HAP-1 (cell line): ENCODE measurements at regions not wholly inside any gene's neighbourhood (a gene's known extent, or its start where the extent isn't known, plus 50 kb on each side); places are given as distances from the start of the nearest gene placed in this dataset.

ENCODE experiments used
- DNase-seq, 2 experiments: peaks; one replicate each; pipeline ENCODE4 v3.0.0-alpha.2; 2016 to 2020; ENCODE audit warnings: low spot score in 2 of 2
- H3K27me3 ChIP-seq: fragments of 250-450 bp; sonication (Bioruptor Pico); 2 replicates; pipeline ENCODE4 v1.5.1; 2020; ENCODE audit warnings: low read depth, mild to moderate bottlenecking, moderate library complexity
- H3K36me3 ChIP-seq: fragments of 250-450 bp; sonication (Bioruptor Pico); replicated peaks from 2 replicates; pipeline ENCODE4 v1.5.1; 2020; ENCODE audit warnings: mild to moderate bottlenecking
- H3K4me1 ChIP-seq: fragments of 250-450 bp; sonication (Bioruptor Pico); 2 replicates; pipeline ENCODE4 v1.5.1; 2020; ENCODE audit warnings: mild to moderate bottlenecking
- H3K4me3 ChIP-seq: fragments of 250-450 bp; sonication (Bioruptor Pico); 2 replicates; pipeline ENCODE4 v1.5.1; 2020; ENCODE audit warnings: mild to moderate bottlenecking, moderate library complexity
- H3K9me3 ChIP-seq: fragments of 250-450 bp; sonication (Bioruptor Pico); 2 replicates; pipeline ENCODE4 v1.5.1; 2020; ENCODE audit warnings: mild to moderate bottlenecking, moderate library complexity
- in situ Hi-C: fragments of 300-500 bp; cut with MboI; formaldehyde crosslinking; loops from 3 replicates; pipeline ENCODE4 v1.14.3; 2020; ENCODE audit warnings: low sequenced_read_pairs, inconsistent platforms, mixed read lengths

DNA sequence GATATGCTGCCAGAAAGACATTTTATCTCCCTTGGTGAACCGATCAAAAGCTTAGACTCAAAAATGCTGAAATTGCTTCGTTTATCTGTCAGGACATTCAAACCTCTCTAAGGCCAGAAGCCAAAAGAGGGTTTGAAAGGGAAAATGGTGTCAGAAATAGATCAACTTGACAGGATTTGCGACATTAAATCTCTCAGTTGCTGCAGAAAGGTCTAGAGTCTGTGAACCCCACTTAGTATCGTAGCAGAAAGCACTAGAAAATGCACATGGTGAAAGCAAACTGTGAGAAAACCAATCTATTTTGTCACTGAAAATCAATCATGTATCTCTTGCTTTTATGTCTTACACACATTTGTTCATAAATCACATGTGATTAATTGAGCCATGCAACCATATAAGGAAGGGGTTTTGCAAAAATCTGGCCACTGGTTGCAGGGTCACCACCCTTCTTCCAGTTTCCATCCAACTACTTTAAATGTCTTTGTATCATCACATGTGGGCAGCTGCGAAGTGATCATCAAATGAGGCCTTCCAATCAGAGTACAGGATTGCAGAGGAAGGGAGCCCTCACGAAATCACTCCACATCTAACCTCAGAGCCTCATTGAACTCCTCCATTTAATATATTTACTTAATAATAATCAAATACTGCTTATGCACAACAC lies 347.2 kb upstream of the ANXA10 start:
- in situ Hi-C loops: no loop called here

DNA sequence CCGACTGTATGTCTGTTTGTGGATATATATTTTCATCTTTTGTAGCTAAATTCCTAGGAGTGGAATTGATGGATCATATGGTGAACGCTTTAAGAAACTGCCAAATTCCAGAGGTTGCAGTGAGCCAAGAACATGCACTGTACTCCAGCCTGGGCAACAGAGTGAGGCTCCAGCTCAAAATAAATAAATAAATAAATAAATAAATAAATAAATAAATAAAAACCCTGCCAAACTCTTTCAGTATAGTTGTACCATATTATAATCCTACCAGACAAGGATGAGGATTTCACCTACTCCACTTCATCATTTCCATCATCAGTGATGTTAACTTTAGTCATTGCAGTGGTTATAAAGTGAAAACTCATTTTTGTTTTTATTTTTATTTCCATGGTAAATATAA lies 325.1 kb upstream of the ANXA10 start:
- DNase-seq: no peak
- no peaks in the 10 kb centered on the region for H3K36me3 ChIP-seq
- H3K27me3 ChIP-seq: no peaks in the 10 kb centered on the region
- H3K9me3 ChIP-seq: no peaks in the 10 kb centered on the region
- in situ Hi-C loops: no loop called here
- no peaks in the 10 kb centered on the region for H3K4me1 ChIP-seq
- no peak overlapping the region for H3K4me3 ChIP-seq

More for the DNA sequence above, 347.2 kb upstream of the ANXA10 start:
- Histone ChIP-seq H3K36me3 (no peaks in the 10 kb centered on the region), H3K4me1 (no peaks in the 10 kb centered on the region), H3K4me3 (no peak overlapping the region), H3K9me3 (no peaks in the 10 kb centered on the region), H3K27me3 (no peaks in the 10 kb centered on the region)
- DNase-seq: no peak

- Histone ChIP-seq H3K27me3 (no peaks in the 10 kb centered on the region), H3K9me3 (no peaks in the 10 kb centered on the region), H3K4me3 (no peak overlapping the region), H3K4me1 (no peaks in the 10 kb centered on the region), H3K36me3 (no peaks in the 10 kb centered on the region)
- in situ Hi-C loops: no loop called here
- DNase-seq: no peak
Measured at GRCh38 chr4:167774646-167775045, 317.7 kb upstream of the ANXA10 start.

DNA sequence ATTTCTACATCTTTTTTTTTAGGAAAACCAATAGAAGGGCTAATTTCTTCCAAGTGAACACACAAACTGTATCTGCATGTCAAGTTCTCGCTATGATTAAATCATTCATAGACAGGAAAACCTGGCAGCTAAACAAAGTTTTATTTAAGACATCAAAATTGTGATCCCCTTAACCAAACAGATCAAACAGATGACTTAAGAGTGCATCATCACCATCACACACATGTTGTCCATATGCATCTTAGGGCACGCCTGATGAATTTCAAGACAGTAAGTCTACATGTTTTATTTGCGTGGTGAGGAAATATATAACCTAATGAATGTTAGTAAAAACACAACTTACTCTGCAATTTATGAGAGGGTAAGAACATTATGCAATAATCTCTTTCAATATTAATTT lies 317.0 kb upstream of the ANXA10 start:
- in situ Hi-C loops: no loop called here
- Histone ChIP-seq H3K36me3 (no peaks in the 10 kb centered on the region), H3K4me1 (no peaks in the 10 kb centered on the region), H3K4me3 (no peak overlapping the region), H3K27me3 (no peaks in the 10 kb centered on the region), H3K9me3 (no peaks in the 10 kb centered on the region)
- no peak for DNase-seq

- H3K4me1 ChIP-seq: no peaks in the 10 kb centered on the region
- H3K9me3 ChIP-seq: no peaks in the 10 kb centered on the region
- no peaks in the 10 kb centered on the region for H3K27me3 ChIP-seq
- H3K4me3 ChIP-seq: no peak overlapping the region
- H3K36me3 ChIP-seq: no peaks in the 10 kb centered on the region
- in situ Hi-C loops: no loop called here
- no peak for DNase-seq
Measured at GRCh38 chr4:167779280-167779679, 313.1 kb upstream of the ANXA10 start.

DNA sequence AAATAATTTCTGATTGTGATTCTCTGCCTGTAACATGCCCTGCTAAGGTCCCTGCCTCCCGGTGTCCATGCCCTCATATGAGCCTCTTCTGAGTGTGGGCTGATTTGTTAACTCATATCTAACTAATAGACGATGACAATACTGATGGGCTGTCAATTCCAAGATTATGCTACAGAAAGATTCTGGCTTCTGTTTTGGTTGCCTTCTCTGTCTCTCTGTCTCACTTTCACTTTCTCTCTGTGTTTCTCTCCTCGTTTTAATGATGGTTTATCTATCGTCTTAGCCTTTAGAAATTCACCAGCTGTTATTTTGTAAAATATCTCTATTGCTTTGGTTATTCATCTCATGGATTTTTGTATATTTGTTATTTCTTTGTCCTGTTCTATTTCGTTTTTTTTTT lies 312.5 kb upstream of the ANXA10 start:
- Histone ChIP-seq H3K4me3 (no peak overlapping the region), H3K27me3 (no peaks in the 10 kb centered on the region), H3K9me3 (no peaks in the 10 kb centered on the region), H3K36me3 (no peaks in the 10 kb centered on the region), H3K4me1 (no peaks in the 10 kb centered on the region)
- in situ Hi-C loops: no loop called here
- DNase-seq: no peak

GRCh38 chr4:167784826-167785225 lies 307.5 kb upstream of the ANXA10 start:
- in situ Hi-C loops: no loop called here
- Histone ChIP-seq H3K27me3 (no peaks in the 10 kb centered on the region), H3K9me3 (no peaks in the 10 kb centered on the region), H3K4me1 (no peaks in the 10 kb centered on the region; the same call in 1 of the 2 replicates), H3K4me3 (no peak overlapping the region), H3K36me3 (no peaks in the 10 kb centered on the region)
- DNase-seq: no peak

DNA sequence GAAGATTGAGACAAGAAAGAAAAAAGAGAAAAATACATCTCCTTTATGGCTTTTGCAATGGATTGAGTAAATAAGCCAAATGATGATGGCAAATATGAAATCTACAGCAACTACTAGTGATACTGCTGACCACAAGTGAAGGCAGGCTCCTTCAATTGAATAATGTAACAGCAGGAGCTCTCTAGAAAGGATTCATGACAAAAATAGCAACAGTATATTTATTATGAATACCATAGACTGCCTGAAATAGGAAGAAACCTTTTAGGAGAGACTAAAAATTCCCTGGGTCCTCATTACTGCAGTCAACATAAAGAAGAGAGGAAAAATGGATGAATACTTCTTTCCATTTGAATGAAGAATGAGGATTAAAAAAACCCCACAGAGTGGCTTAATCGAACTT lies 306.8 kb upstream of the ANXA10 start:
- DNase-seq: peak in 1 of 2 experiments; percentile 4
- H3K4me1 ChIP-seq: no peaks in the 10 kb centered on the region; the same call in 1 of the 2 replicates
- in situ Hi-C loops: no loop called here

GRCh38 chr4:167786504-167786903 lies 305.8 kb upstream of the ANXA10 start:
- Histone ChIP-seq H3K4me1 (no peaks in the 10 kb centered on the region; the same call in 1 of the 2 replicates), H3K27me3 (no peaks in the 10 kb centered on the region), H3K36me3 (no peaks in the 10 kb centered on the region), H3K4me3 (no peak overlapping the region), H3K9me3 (no peaks in the 10 kb centered on the region)
- no peak for DNase-seq
- in situ Hi-C loops: no loop called here

More for the DNA sequence above, 306.8 kb upstream of the ANXA10 start:
- Histone ChIP-seq H3K27me3 (no peaks in the 10 kb centered on the region), H3K36me3 (no peaks in the 10 kb centered on the region), H3K4me3 (no peak overlapping the region), H3K9me3 (no peaks in the 10 kb centered on the region)

- in situ Hi-C loops: no loop called here
- H3K27me3 ChIP-seq: no peaks in the 10 kb centered on the region
- H3K4me3 ChIP-seq: no peak overlapping the region
- DNase-seq: no peak
- no peaks in the 10 kb centered on the region for H3K9me3 ChIP-seq
- H3K4me1 ChIP-seq: no peaks in the 10 kb centered on the region; the same call in 1 of the 2 replicates
- H3K36me3 ChIP-seq: no peaks in the 10 kb centered on the region
Measured at GRCh38 chr4:167787231-167787630, 305.1 kb upstream of the ANXA10 start.

DNA sequence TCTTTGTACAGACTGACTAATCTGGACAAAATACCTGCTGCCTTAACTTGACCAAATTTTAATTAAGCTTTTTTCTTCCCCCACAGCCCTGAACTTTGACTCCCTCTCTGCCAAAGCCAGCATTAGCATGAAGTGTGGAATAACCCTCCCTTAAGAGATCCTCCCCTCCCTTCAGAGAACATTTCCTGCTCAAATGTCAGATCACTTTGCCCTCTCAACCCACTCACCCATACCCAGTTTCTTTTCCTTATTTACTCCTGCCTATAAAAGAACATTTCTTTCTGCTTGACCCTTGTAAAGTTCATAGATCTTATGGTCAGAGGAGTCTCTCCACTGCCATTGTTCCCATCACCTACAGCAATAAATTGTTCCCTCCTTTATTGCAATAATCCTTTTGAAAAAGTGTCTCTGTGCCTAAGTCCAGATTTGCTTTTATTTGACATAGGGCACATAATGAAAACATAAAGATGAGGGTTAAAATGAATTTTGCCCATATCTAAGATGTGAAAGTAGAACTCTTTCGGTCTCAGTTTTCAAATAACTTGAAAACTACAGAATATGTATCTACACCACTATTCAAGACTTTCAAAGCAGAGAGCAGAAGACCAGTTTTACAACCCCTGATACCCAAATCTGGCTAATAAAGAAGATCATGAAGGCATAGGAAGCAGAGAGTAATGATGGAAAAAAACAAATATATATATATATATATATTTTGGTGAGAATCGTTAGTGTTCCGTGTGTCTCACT lies 289.7 kb upstream of the ANXA10 start:
- Histone ChIP-seq H3K36me3 (no peaks in the 10 kb centered on the region), H3K4me1 (no peaks in the 10 kb centered on the region), H3K4me3 (no peak overlapping the region), H3K27me3 (no peaks in the 10 kb centered on the region), H3K9me3 (no peaks in the 10 kb centered on the region)
- in situ Hi-C loops: no loop called here
- no peak for DNase-seq

GRCh38 chr4:167811958-167812357 lies 280.4 kb upstream of the ANXA10 start:
- in situ Hi-C loops: no loop called here
- no peak for DNase-seq
- H3K4me1 ChIP-seq: no peaks in the 10 kb centered on the region
- no peaks in the 10 kb centered on the region for H3K36me3 ChIP-seq
- no peaks in the 10 kb centered on the region for H3K9me3 ChIP-seq
- no peak overlapping the region for H3K4me3 ChIP-seq
- H3K27me3 ChIP-seq: no peaks in the 10 kb centered on the region

- H3K36me3 ChIP-seq: no peaks in the 10 kb centered on the region
- H3K27me3 ChIP-seq: no peaks in the 10 kb centered on the region
- no peak overlapping the region for H3K4me3 ChIP-seq
- in situ Hi-C loops: no loop called here
- no peak for DNase-seq
- H3K4me1 ChIP-seq: no peaks in the 10 kb centered on the region
- H3K9me3 ChIP-seq: no peaks in the 10 kb centered on the region
Measured at GRCh38 chr4:167826281-167826680, 266.1 kb upstream of the ANXA10 start.

- Histone ChIP-seq H3K9me3 (no peaks in the 10 kb centered on the region), H3K4me3 (no peak overlapping the region), H3K27me3 (no peaks in the 10 kb centered on the region), H3K4me1 (no peaks in the 10 kb centered on the region), H3K36me3 (no peaks in the 10 kb centered on the region)
- no peak for DNase-seq
- in situ Hi-C loops: no loop called here
Measured at GRCh38 chr4:167831855-167832254, 260.5 kb upstream of the ANXA10 start.
